A549 (cell line): ENCODE measurements at regions not wholly inside any gene's neighbourhood (a gene's known extent, or its start where the extent isn't known, plus 50 kb on each side); places are given as distances from the start of the nearest gene placed in this dataset.

Source experiments
- BHLHE40 ChIP-seq: IDR thresholded peaks from 2 replicates; pipeline ENCODE4 v1.6.1; 2012; ENCODE audit warnings: low read depth, low read length, inconsistent platforms
- CEBPB ChIP-seq, 2 experiments: fragments of >200 bp in 1 of 2; sonication (Bioruptor Twin) in 1 of 2; formaldehyde crosslinking in 1 of 2; IDR thresholded peaks; 2 replicates each; pipeline ENCODE4 v1.6.1; 2012 to 2016
- CHD4 ChIP-seq: fragments of 200-600 bp; sonication (generic); IDR thresholded peaks from 2 replicates; pipeline ENCODE4 v1.6.1; 2016; ENCODE audit warnings: antibody characterized with exemption, mild to moderate bottlenecking, borderline replicate concordance
- JUN ChIP-seq, 2 experiments: fragments of >200 bp; sonication (Bioruptor Twin); formaldehyde crosslinking; IDR thresholded peaks; 2 replicates in 1 of 2; 3 replicates in 1 of 2; pipeline ENCODE4 v1.6.1; 2016 to 2017
- NR3C1 ChIP-seq: fragments of >200 bp; sonication (Bioruptor Twin); formaldehyde crosslinking; IDR thresholded peaks from 3 replicates; pipeline ENCODE4 v1.6.1; 2017
- POLR2A ChIP-seq: IDR thresholded peaks from 2 replicates; pipeline ENCODE4 v1.6.1; 2012; ENCODE audit warnings: mild to moderate bottlenecking, low read length
- RAD21 ChIP-seq, 2 experiments: fragments of >200 bp in 1 of 2; sonication (Bioruptor Twin) in 1 of 2; formaldehyde crosslinking in 1 of 2; IDR thresholded peaks in 1 of 2; conservative IDR thresholded peaks in 1 of 2; 2 replicates in 1 of 2; 3 replicates in 1 of 2; pipeline ENCODE4 v1.6.1; 2012 to 2018; ENCODE audit warnings: inconsistent platforms in 1 of 2
- REST ChIP-seq: fragments of 200-600 bp; sonication (generic); IDR thresholded peaks from 2 replicates; pipeline ENCODE4 v1.6.1; 2016; ENCODE audit warnings: antibody characterized with exemption, mild to moderate bottlenecking, moderate library complexity
- RFX5 ChIP-seq: fragments of 450-650 bp; IDR thresholded peaks from 2 replicates; pipeline ENCODE4 v1.7.1; 2014; ENCODE audit warnings: antibody characterized with exemption, mild to moderate bottlenecking, moderate library complexity
- USF2 ChIP-seq: fragments of 450-650 bp; IDR thresholded peaks from 2 replicates; pipeline ENCODE4 v1.6.1; 2014; ENCODE audit warnings: antibody characterized with exemption
- ZFP36 ChIP-seq: fragments of 450-650 bp; IDR thresholded peaks from 2 replicates; pipeline ENCODE4 v1.6.1; 2014; ENCODE audit warnings: borderline replicate concordance; ENCODE audit not compliant: partially characterized antibody
- ZNF302 ChIP-seq: fragments of 250-450 bp; sonication (Bioruptor Pico); IDR thresholded peaks from 2 replicates; pipeline ENCODE4 v1.9.0; 2021; ENCODE audit warnings: inconsistent platforms, mild to moderate bottlenecking, moderate library complexity
- TF ChIP-seq, protein P1 (sequence below): fragments of >200 bp; sonication (Bioruptor Twin); formaldehyde crosslinking; IDR thresholded peaks from 3 replicates; pipeline ENCODE4 v1.5.1; 2016
- TF ChIP-seq, protein P2 (sequence below): fragments of 250-450 bp; sonication (Bioruptor Pico); IDR thresholded peaks from 2 replicates; pipeline ENCODE4 v1.5.0; 2021; ENCODE audit warnings: mild to moderate bottlenecking, moderate library complexity, borderline replicate concordance

DNA sequence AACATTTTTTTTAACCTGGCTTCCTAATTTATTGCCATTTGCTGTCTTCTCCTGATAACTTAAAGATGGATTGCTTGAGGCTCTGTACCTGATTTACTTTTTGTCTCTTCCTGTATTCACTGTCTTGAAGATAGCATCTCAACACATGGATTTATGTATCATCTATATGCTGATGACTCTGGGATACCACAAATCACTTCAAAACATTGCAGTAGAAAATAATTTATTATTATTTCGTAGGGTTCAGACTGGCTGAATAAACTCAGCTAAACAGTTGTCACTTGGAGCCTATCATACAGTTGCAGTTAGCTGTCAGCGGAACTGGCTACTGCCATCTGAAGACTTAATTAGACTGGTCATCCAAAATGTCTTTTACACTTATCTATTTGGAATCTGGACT lies 1025.2 kb upstream of the CDH18 start:
- no peak for TF ChIP-seq ZFP36
- TF ChIP-seq JUN (IDR thresholded peaks at IDR 0.05): no peak
- TF ChIP-seq, protein P1, sequence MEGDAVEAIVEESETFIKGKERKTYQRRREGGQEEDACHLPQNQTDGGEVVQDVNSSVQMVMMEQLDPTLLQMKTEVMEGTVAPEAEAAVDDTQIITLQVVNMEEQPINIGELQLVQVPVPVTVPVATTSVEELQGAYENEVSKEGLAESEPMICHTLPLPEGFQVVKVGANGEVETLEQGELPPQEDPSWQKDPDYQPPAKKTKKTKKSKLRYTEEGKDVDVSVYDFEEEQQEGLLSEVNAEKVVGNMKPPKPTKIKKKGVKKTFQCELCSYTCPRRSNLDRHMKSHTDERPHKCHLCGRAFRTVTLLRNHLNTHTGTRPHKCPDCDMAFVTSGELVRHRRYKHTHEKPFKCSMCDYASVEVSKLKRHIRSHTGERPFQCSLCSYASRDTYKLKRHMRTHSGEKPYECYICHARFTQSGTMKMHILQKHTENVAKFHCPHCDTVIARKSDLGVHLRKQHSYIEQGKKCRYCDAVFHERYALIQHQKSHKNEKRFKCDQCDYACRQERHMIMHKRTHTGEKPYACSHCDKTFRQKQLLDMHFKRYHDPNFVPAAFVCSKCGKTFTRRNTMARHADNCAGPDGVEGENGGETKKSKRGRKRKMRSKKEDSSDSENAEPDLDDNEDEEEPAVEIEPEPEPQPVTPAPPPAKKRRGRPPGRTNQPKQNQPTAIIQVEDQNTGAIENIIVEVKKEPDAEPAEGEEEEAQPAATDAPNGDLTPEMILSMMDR: no peak
- no peak for TF ChIP-seq POLR2A
- no peak for TF ChIP-seq CEBPB (IDR thresholded peaks at IDR 0.05)
- no peak for TF ChIP-seq RAD21 (conservative IDR thresholded peaks at IDR 0.05 in 1 of 2, IDR thresholded peaks at IDR 0.05 in 1 of 2)
- TF ChIP-seq NR3C1: no peak
- TF ChIP-seq USF2: no peak
- TF ChIP-seq CHD4: no peak
- TF ChIP-seq, protein P2, sequence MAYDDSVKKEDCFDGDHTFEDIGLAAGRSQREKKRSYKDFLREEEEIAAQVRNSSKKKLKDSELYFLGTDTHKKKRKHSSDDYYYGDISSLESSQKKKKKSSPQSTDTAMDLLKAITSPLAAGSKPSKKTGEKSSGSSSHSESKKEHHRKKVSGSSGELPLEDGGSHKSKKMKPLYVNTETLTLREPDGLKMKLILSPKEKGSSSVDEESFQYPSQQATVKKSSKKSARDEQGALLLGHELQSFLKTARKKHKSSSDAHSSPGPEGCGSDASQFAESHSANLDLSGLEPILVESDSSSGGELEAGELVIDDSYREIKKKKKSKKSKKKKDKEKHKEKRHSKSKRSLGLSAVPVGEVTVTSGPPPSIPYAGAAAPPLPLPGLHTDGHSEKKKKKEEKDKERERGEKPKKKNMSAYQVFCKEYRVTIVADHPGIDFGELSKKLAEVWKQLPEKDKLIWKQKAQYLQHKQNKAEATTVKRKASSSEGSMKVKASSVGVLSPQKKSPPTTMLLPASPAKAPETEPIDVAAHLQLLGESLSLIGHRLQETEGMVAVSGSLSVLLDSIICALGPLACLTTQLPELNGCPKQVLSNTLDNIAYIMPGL (CRISPR knock-in tag): no peak
- TF ChIP-seq REST: no peak
- TF ChIP-seq ZNF302 (CRISPR knock-in tag): no peak
- TF ChIP-seq BHLHE40: no peak
- no peak for TF ChIP-seq RFX5
